GM12875 (cell line): ENCODE measurements at regions not wholly inside any gene's neighbourhood (a gene's known extent, or its start where the extent isn't known, plus 50 kb on each side); places are given as distances from the start of the nearest gene placed in this dataset.

Experiments
- H3K4me3 ChIP-seq: one replicate; pipeline ENCODE4 v1.5.1; 2011; ENCODE audit warnings: low read depth, low read length, control low read depth
- TF ChIP-seq, protein P1 (sequence below): IDR thresholded peaks from 2 replicates; pipeline ENCODE4 v1.5.1; 2011; ENCODE audit warnings: low read depth, mild to moderate bottlenecking, control low read depth, inconsistent platforms, low read length, moderate library complexity, borderline replicate concordance; ENCODE audit not compliant: insufficient read depth

DNA sequence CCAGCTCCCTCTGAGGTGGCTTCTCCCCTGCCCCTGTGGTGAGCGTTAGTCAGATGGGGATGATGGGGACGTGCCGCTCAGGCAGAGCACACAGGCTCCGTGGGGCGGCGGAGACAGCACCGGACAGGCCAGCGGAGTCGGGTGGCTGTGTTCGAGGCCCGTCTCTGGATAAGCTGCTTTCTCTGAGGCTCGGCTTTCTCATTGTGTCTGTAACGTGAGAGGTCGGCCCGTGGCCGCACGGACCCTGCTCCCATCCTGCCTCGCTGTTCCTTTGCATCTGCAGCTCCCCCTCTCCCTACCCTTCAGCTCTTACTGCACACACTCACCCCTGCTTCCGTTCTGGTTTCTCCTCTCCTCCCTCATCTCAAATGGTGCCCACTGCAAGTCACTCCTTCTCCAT lies 62.5 kb downstream of the FAM43A start:
- TF ChIP-seq, protein P1, sequence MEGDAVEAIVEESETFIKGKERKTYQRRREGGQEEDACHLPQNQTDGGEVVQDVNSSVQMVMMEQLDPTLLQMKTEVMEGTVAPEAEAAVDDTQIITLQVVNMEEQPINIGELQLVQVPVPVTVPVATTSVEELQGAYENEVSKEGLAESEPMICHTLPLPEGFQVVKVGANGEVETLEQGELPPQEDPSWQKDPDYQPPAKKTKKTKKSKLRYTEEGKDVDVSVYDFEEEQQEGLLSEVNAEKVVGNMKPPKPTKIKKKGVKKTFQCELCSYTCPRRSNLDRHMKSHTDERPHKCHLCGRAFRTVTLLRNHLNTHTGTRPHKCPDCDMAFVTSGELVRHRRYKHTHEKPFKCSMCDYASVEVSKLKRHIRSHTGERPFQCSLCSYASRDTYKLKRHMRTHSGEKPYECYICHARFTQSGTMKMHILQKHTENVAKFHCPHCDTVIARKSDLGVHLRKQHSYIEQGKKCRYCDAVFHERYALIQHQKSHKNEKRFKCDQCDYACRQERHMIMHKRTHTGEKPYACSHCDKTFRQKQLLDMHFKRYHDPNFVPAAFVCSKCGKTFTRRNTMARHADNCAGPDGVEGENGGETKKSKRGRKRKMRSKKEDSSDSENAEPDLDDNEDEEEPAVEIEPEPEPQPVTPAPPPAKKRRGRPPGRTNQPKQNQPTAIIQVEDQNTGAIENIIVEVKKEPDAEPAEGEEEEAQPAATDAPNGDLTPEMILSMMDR, result no peak
- H3K4me3 ChIP-seq, result no peak overlapping the region

DNA sequence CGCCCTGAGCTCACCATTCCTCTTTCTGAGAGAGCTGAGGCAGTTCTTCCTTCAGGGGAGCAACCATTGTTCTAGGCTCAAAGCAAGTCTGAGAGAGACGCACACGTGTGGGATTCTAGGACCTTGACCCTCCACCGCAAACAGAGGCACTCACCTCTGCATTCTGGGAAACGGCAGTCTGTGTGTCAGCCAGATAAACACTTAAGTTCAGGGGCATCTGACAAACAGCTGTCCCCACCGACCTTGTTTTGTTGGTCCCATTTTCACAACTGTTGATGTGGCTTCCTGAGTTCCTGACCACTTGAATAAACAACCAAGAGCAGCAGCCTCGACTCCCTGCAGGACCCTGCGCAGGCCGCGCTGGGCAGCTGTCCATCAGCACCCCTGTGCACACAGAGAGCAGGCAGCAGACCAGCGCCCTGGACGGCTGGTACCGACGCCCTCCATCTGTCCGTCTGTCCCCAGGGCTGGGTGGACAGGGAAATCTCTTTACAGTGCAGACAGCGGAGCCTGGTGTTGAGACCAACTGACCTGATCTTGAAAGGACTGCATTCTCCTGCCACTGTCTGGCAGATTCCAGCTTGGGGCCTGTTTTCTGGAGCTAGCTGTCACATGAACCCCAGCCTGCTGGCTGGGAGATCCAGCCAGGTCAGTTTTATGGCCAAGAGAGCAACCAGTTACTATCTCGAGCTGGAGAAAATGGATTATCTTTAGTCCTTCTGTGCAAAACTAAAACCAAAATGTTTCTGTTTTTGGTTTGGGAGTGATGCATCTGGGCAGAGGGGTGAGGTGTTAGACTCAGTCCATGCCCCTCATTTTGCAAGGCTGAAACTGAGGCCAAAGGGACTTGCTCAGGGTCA lies 64.2 kb downstream of the FAM43A start:
- TF ChIP-seq, protein P1, result no peak
- no peak overlapping the region for H3K4me3 ChIP-seq

DNA sequence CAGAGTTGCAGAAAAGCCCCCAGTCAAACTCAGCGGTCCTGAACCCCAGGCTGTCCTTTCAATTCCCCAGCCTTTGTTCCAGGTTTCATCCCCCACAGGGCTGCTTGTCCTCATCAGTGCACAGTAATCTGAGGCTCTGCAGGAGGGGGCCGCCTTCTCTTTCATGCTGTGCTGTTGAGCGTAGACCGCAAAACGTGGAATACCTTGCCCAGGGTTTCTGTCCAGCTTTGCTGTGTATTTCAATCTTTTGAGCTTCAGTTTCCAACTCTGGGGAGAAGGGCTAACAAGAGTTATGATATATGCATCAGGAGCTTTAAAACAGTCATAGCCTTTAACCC lies 64.8 kb downstream of the FAM43A start:
- TF ChIP-seq, protein P1, result no peak
- H3K4me3 ChIP-seq, result no peak overlapping the region

DNA sequence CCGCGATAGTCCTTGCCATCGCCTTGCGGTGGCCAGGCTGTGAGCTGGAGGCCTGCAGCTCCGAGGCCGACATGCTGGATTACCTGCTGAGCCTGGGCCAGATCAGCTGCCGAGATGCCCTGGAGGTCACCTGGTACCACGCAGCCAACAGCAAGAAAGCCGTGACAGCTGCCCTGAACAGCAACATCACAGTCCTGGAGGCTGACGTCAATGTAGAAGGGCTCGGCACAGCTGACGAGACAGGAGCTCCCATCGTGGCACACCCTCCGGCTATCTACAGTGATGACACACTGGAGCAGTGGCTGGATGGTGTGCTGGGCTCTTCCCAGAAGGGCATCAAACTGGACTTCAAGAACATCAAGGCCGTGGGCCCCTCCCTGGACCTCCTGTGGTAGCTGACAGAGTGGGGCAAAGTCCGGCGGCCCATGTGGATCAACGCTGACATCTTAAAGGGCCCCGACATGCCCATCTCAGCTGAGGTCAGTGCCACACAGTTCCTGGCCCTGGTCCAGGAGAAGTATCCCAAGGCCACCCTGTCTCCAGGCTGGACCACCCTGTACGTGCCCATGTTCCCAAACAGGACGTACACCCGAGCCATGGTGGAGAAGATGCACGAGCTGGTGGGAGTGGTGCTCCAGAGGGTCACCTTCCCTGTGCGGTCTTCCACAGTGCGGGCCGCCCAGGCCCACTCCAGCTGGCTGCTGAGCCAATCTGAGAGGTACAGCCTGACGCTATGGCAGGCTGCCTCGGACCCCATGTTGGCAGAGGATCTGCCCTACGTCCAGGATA lies 70.2 kb downstream of the FAM43A start:
- TF ChIP-seq, protein P1, result no peak
- no peak overlapping the region for H3K4me3 ChIP-seq

DNA sequence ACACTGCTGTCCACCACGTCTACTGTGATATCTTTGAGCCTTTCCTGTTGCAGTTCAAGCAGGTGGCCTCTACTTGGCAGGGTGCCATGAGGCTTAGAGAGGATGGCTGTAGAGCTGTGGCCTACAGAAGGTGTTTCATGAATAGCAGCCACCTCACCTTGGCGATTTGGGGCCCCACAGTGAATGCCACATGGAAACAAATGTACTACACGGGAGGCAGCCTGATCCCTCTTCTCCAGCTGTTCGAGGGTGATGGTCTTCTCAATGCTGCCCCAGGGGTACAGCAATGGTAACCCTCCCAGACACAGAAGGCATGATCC lies 70.7 kb downstream of the FAM43A start:
- TF ChIP-seq, protein P1, result no peak
- H3K4me3 ChIP-seq, result no peak overlapping the region

DNA sequence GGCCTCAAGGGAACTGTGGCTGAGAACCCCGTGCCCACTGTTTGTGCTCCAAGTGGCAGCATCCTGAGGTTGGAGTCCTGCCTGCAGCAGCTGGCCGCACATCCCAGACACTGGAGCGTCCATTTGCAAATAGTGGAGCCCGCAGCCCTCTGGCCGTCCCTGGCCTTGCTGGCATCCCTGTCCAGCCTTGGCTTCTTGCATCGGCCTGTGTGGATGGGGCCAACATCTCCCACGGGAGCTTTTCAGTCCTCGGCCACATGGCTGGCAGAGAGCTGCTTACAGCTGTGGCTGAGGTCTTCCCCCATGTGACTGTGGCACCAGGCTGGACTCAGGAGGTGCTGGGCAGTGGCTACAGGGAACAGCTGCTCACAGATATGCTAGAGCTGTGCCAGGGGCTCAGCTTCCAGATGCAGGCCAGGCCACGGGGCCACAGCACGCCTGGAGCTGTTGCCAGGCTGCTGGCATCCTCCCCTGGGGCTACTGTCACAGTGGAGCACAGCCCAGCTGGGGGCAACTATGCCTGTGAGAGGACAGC lies 71.2 kb downstream of the FAM43A start:
- TF ChIP-seq, protein P1, result no peak
- no peak overlapping the region for H3K4me3 ChIP-seq
